Smooth muscle cell (in vitro differentiated cells): ENCODE measurements at regions not wholly inside any gene's neighbourhood (a gene's known extent, or its start where the extent isn't known, plus 50 kb on each side); places are given as distances from the start of the nearest gene placed in this dataset.
"Not testable (repeated sequence)": the region's sequence is repeated elsewhere in the genome, so short reads cannot be mapped to it uniquely, and the experiment has no call there.

Experiments
- DNase-seq: peaks from one replicate; lab custom pipeline; 2025; ENCODE audit not compliant: unreplicated experiment; lab: John Stamatoyannopoulos, UW
- H2AFZ ChIP-seq: fragments of 200-600 bp; sonication (generic); 2 replicates; pipeline ENCODE4 v1.6.0; 2016; ENCODE audit warnings: antibody characterized with exemption, low read depth, mild to moderate bottlenecking
- H3F3A ChIP-seq: fragments of 200-600 bp; sonication (generic); 2 replicates; pipeline ENCODE4 v1.6.0; 2017; ENCODE audit warnings: antibody characterized with exemption, low read depth
- H3K27ac ChIP-seq: fragments of 200-600 bp; sonication (generic); 2 replicates; pipeline ENCODE4 v1.5.1; 2016; ENCODE audit warnings: low read depth, mild to moderate bottlenecking
- H3K27me3 ChIP-seq: fragments of 200-600 bp; sonication (generic); 2 replicates; pipeline ENCODE4 v1.6.1; 2016; ENCODE audit warnings: low read depth, mild to moderate bottlenecking
- H3K36me3 ChIP-seq: fragments of 200-600 bp; sonication (generic); 2 replicates; pipeline ENCODE4 v1.5.1; 2016; ENCODE audit warnings: low read depth
- H3K4me1 ChIP-seq: fragments of 200-600 bp; sonication (generic); 2 replicates; pipeline ENCODE4 v1.5.1; 2016; ENCODE audit warnings: low read depth
- H3K4me2 ChIP-seq: fragments of 200-600 bp; sonication (generic); 2 replicates; pipeline ENCODE4 v1.6.0; 2016; ENCODE audit warnings: mild to moderate bottlenecking
- H3K4me3 ChIP-seq: fragments of 200-600 bp; sonication (generic); 2 replicates; pipeline ENCODE4 v1.5.1; 2016; ENCODE audit warnings: mild to moderate bottlenecking
- H3K79me2 ChIP-seq: fragments of 200-600 bp; sonication (generic); 2 replicates; pipeline ENCODE4 v1.6.0; 2016; ENCODE audit warnings: low read depth, mild to moderate bottlenecking
- H3K9ac ChIP-seq: fragments of 200-600 bp; sonication (generic); 2 replicates; pipeline ENCODE4 v1.6.0; 2016; ENCODE audit warnings: low read depth
- H3K9me3 ChIP-seq: fragments of 200-600 bp; sonication (generic); replicated peaks from 2 replicates; pipeline ENCODE4 v1.5.1; 2016; ENCODE audit warnings: low read depth
- H4K20me1 ChIP-seq: fragments of 200-600 bp; sonication (generic); 2 replicates; pipeline ENCODE4 v1.6.0; 2016; ENCODE audit warnings: low read depth
- WGBS: methylation state at CpG from one replicate; pipeline ENCODE4 v1.1.7; 2016; ENCODE audit warnings: low lambda C conversion rate; 5-methylcytosine and 5-hydroxymethylcytosine counted together
- TF ChIP-seq, protein P1 (sequence below): fragments of 200-600 bp; sonication (generic); IDR thresholded peaks from 2 replicates; pipeline ENCODE4 v1.5.1; 2017; ENCODE audit warnings: borderline replicate concordance, mild to moderate bottlenecking, antibody characterized with exemption; ENCODE audit not compliant: insufficient read depth, poor library complexity, severe bottlenecking

- no peak overlapping the region for H3K27ac ChIP-seq
- 84% methylated on average over 4 of the region's 4 CpGs for WGBS
- no peaks in the 10 kb centered on the region for H3K4me1 ChIP-seq
- no peaks in the 10 kb centered on the region for H4K20me1 ChIP-seq
- no peak overlapping the region for H2AFZ ChIP-seq
- H3K27me3 ChIP-seq: no peaks in the 10 kb centered on the region
- H3K9me3 ChIP-seq: no peaks in the 10 kb centered on the region
- TF ChIP-seq, protein P1, sequence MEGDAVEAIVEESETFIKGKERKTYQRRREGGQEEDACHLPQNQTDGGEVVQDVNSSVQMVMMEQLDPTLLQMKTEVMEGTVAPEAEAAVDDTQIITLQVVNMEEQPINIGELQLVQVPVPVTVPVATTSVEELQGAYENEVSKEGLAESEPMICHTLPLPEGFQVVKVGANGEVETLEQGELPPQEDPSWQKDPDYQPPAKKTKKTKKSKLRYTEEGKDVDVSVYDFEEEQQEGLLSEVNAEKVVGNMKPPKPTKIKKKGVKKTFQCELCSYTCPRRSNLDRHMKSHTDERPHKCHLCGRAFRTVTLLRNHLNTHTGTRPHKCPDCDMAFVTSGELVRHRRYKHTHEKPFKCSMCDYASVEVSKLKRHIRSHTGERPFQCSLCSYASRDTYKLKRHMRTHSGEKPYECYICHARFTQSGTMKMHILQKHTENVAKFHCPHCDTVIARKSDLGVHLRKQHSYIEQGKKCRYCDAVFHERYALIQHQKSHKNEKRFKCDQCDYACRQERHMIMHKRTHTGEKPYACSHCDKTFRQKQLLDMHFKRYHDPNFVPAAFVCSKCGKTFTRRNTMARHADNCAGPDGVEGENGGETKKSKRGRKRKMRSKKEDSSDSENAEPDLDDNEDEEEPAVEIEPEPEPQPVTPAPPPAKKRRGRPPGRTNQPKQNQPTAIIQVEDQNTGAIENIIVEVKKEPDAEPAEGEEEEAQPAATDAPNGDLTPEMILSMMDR: no peak
- H3F3A ChIP-seq: no peaks in the 10 kb centered on the region
- no peaks in the 10 kb centered on the region for H3K36me3 ChIP-seq
- H3K4me3 ChIP-seq: no peak overlapping the region
- H3K9ac ChIP-seq: no peak overlapping the region
- no peaks in the 10 kb centered on the region for H3K79me2 ChIP-seq
- no peak for DNase-seq
- H3K4me2 ChIP-seq: no peak overlapping the region
Observed at GRCh38 chr15:91356083-91356482, 256.0 kb downstream of the SV2B start.

GRCh38 chr15:91357011-91357410 is 257.0 kb downstream of the SV2B start:
- 70% methylated on average over 3 of the region's 3 CpGs for WGBS
- H3K79me2 ChIP-seq: no peaks in the 10 kb centered on the region
- no peak overlapping the region for H3K4me2 ChIP-seq
- no peaks in the 10 kb centered on the region for H3K27me3 ChIP-seq
- TF ChIP-seq, protein P1: no peak
- H3K4me1 ChIP-seq: no peaks in the 10 kb centered on the region
- no peak overlapping the region for H3K27ac ChIP-seq
- H3F3A ChIP-seq: no peaks in the 10 kb centered on the region
- DNase-seq: no peak
- no peaks in the 10 kb centered on the region for H3K9me3 ChIP-seq
- H2AFZ ChIP-seq: no peak overlapping the region
- no peak overlapping the region for H3K4me3 ChIP-seq
- no peaks in the 10 kb centered on the region for H3K36me3 ChIP-seq
- H3K9ac ChIP-seq: no peak overlapping the region
- H4K20me1 ChIP-seq: no peaks in the 10 kb centered on the region

- 82% methylated on average over 10 of the region's 10 CpGs for WGBS
- H3K4me2 ChIP-seq: no peak overlapping the region
- no peaks in the 10 kb centered on the region for H3K4me1 ChIP-seq
- no peak overlapping the region for H3K9ac ChIP-seq
- H3K79me2 ChIP-seq: no peaks in the 10 kb centered on the region
- H3K36me3 ChIP-seq: no peaks in the 10 kb centered on the region
- no peak overlapping the region for H2AFZ ChIP-seq
- H3F3A ChIP-seq: no peaks in the 10 kb centered on the region
- no peaks in the 10 kb centered on the region for H3K9me3 ChIP-seq
- no peak for DNase-seq
- TF ChIP-seq, protein P1: no peak
- H4K20me1 ChIP-seq: no peaks in the 10 kb centered on the region
- H3K27ac ChIP-seq: no peak overlapping the region
- no peaks in the 10 kb centered on the region for H3K27me3 ChIP-seq
- H3K4me3 ChIP-seq: no peak overlapping the region
Observed at GRCh38 chr15:91357486-91357885, 257.4 kb downstream of the SV2B start.

DNA sequence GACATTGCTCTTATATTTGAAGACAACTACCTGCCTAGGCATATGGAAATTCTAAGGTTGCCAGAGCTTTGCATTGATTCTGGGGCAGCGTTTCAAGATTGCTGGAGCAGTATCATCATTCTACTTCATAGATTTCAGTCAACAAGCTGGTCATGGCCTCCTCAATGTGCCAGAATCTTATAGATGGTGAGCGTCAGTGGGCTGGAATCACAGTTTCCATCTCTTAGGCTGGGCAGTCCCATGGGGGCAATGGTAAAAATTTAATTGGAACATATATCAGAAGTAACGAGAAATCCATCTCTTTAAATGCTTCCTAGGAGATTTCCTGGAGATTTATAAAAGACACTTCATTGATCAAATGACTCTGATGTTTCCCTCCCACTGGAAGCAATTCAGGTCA is 258.3 kb downstream of the SV2B start:
- TF ChIP-seq, protein P1: no peak
- Histone ChIP-seq H3K4me2 (no peak overlapping the region), H3F3A (no peaks in the 10 kb centered on the region), H3K36me3 (no peaks in the 10 kb centered on the region), H3K4me1 (no peaks in the 10 kb centered on the region), H3K27me3 (no peaks in the 10 kb centered on the region), H3K79me2 (no peaks in the 10 kb centered on the region), H2AFZ (no peak overlapping the region), H3K9ac (no peak overlapping the region), H4K20me1 (no peaks in the 10 kb centered on the region), H3K9me3 (no peaks in the 10 kb centered on the region), H3K4me3 (no peak overlapping the region), H3K27ac (no peak overlapping the region)
- WGBS: 85% methylated on average over 3 of the region's 3 CpGs
- no peak for DNase-seq

- H3F3A ChIP-seq, H3K4me1 ChIP-seq, H3K4me2 ChIP-seq, H2AFZ ChIP-seq, H4K20me1 ChIP-seq, H3K9ac ChIP-seq, DNase-seq, H3K27ac ChIP-seq, H3K27me3 ChIP-seq, H3K36me3 ChIP-seq, H3K9me3 ChIP-seq, H3K4me3 ChIP-seq, H3K79me2 ChIP-seq: not testable (repeated sequence)
- 86% methylated on average over 3 of the region's 3 CpGs for WGBS
Observed at GRCh38 chr15:91361696-91362095, 261.6 kb downstream of the SV2B start.
